AG20443 (cell line): ENCODE measurements at regions not wholly inside any gene's neighbourhood (a gene's known extent, or its start where the extent isn't known, plus 50 kb on each side); places are given as distances from the start of the nearest gene placed in this dataset.
A peak's percentile ranks its signal among the peaks of the same experiment; 100 is the strongest.
"Not testable (repeated sequence)": the region's sequence is repeated elsewhere in the genome, so short reads cannot be mapped to it uniquely, and the experiment has no call there.

Source experiments
- DNase-seq: peaks from one replicate; pipeline ENCODE4 v3.0.0; 2012; ENCODE audit warnings: low spot score, mixed read lengths

DNA sequence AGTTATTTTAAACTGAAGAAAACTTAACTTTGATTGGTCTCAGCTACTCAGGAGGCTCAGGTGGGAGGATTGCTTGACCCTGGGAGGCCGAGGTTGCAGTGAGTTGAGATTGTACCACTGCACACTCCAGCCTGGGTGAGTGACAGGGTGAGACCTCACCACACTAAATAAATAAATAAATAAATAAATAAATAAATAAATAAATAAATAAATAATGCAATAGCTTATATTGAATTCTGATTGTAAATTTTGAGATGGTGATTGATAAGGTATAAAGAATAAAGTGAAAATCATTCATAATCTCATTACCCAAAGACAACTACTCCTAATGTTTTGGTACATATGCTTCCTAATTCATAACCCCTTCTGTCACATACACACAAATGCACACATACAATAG, 58.1 kb downstream of the TUBA3C start:
- DNase-seq: no peak

DNA sequence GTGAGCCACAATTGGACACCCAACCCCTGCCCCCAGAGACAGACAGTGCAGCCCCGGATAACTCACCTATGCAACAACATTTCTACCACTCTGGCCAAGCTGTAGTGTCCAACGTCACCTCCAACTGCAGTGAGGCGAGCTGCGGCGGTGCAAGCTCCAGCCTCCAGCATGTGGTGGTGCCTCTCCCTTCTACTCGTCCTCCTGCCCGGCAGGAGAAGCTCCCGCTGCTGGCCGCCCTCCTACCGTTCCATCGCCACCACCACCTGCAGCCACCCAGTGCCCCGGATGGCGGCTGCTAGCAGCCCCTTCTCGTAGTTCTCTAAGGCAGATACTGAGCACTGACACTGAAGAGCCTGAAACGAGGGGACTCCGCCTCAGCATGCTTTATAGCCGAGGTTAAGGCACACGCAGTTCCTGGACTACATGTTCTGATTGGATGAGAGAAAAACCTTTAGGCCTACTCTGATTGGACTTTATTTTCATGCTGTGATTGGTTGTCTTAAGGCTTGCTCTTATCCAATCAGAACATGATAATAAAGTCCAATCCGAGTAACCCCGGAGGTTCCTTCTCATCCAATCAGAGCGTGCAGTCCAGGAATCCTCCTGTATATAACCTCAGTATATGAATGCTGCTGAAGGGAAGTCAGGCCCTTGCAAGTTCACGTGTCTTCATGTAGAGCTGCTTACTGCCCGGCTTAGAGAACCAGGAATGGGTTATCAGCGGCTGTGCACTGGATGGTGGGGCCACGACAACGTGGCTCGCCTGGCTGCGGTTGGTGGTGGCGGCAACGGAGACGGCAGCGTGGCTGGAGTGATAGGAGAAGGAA, 63.5 kb downstream of the TUBA3C start:
- no peak for DNase-seq

DNA sequence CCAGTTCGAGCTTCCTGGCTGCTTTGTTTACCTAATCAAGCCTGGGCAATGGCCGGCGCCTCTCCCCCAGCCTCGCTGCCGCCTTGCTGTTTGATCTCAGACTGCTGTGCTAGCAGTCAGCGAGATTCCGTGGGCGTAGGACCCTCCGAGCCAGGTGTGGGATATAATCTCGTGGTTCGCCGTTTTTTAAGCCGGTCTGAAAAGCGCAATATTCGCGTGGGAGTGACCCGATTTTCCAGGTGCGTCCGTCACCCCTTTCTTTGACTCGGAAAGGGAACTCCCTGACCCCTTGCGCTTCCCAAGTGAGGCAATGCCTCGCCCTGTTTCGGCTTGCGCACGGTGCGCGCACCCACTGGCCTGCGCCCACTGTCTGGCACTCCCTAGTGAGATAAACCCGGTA, 72.4 kb downstream of the TUBA3C start:
- DNase-seq: not testable (repeated sequence)

DNA sequence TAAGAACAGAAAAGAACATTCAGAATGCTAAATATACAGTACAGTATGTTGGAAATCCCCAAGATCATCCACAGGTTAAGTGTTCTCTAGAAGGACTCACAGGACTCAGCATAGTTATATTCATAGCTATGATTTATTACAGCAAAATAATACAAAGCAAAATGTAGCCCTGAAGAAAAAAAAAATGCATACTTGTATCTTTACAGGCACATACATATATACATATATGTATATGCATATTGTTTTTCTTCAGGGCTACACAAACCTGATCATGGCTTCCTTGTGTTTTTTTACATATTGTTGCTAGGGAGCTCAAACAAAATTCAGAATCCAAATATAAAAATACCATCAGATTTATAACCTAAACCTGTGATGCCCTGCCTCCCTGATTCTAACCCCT, 78.5 kb downstream of the TUBA3C start:
- no peak for DNase-seq

DNA sequence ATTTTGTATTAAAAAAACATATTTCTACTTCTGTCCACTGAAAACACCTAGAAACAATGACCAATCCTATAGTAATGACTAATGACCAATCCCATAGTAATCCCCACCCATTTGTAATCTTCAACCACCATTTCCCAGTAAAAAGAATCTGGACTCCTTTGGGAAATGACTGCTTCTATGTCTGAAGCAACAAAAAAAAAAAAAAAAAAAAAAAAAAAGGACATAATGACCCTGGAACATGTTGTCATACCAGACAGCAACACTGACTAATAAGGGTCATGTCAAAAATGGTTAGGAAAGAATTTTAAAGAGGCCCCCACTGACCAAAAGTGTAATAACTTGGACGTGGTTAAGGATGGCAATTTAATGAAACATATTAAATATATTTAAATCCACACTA, 88.3 kb downstream of the TUBA3C start:
- no peak for DNase-seq

DNA sequence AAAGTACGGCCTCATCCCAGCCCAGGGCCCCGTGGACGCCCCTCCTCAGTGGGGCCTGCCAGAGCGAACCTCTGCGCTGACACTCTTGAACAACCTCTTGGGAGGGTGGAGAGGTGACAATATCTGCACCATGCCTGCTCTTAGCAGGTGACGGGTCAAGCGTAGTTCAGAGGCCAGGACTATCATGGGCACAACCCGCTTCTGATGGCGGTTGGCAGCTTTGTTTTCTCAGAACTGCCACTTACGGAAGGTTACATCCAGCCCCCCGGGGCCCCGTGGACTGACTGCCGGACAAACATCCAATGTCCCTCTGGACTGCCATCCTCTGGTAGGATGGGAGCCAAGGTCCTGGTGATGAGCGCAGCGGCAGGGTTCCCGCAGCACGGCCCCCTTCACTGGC, 91.1 kb downstream of the TUBA3C start:
- no peak for DNase-seq

DNA sequence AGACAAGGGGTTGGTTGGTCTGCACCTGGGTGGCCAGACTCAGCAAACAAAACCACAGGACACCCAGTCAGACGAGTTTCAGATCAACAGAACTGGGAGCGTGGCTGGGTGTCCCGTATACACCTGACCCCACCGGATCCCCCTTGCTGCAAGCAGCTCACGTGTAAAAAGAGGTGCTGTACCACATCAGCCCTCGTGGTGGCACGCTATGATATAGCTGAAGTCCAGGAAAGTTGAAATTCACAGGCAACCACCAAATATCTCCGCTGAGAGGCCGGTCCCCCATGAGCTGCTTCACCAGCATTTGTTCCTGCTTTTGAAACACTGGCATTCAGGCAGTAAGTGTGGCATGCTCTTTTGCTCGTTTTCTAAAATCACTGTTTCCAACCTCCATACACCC, 92.3 kb downstream of the TUBA3C start:
- DNase-seq: no peak

DNA sequence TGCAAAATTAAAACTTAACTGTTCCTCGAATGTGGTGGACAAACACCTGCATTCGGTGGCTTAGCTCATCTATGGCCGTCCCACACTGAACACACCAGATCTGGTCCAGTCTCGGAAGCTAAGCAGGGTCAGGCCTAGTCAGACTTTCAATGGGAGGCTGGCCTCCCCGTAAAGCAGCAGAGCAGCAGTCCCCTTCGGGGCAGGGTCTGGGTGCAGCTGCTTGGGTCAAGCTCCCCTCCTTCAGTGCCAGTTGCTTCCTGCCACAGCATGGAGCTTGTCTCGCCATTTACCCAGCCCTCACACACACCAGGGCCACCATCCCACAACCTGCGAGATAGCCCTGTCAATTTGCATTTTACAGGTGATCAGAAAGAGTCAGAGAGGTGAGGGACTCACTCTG, 93.2 kb downstream of the TUBA3C start:
- DNase-seq: no peak

DNA sequence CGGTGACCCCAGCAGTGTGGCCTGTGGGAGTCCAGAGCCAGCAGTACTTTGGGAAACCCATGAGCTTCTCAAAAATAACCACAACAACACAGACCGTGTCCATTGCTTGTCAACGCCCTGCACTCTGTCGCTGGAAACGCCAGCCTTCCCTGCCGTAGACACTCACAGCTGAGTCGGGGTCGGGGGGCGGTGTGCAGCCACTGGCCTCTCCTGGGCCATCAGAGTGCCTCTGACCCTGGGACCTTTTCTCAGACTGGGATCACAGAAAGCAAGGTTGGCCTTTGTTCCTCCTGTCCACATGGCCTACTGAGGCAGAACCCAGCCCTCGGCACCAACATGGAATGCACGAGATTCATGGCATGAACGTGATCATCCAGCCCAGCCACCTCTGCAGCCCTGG, 95.7 kb downstream of the TUBA3C start:
- DNase-seq: no peak

DNA sequence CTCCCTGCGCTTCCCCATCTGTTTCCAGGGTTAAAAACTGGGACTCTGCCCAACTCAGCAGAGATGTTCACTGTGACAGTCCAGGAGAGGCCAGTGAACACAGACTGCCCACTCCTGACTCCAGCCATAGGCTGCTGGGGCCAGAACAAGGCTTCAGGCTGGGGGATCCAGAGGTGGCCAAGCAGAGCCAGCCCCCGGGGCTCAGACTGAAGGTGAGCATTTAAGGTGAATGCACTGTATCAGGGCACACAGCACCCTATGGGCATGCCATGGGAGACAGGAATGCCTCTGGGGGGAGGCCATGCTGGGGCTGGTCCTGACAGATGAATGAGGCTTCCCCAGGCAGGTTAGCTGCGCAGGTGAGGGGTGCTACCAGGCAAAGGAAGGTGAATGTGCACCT, 96.4 kb downstream of the TUBA3C start:
- DNase-seq: no peak

DNA sequence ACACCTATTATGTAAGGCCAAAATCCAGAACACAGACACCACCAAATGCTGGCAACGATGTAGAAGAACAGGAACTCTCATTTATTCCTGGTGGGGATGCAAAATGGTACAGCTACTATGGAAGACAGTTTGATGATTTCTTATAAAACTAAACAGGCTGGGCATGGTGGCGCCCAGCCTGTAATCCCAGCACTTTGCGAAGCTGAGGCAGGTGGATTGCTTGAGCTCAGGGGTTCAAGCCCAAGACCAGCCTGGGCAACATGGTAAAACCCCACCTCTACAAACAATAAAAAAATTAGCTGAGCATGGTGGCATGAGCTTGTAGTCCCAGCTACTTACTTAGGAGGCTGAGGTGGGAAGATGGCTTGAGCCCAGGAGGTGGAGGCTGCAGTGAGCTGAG, 98.3 kb downstream of the TUBA3C start:
- no peak for DNase-seq

DNA sequence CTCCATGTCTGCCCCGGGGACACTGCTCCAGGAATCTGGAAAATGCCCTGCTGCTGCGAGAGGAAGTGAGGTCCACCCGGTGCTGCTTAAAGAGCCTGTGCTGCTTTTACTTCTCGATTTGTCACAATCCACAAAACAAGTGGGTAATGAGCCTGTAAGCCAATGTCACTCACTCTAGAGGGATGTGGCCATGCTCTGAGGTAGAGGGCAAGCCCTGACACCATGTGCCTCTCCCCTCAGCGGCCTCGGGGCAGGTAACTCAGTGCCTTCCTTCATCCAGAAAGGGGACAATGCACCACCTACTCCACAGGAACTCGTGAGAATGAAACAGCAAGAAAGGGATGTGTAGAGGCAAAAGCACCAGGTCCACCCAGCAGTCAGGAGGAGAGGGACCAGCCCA, 106.2 kb downstream of the TUBA3C start:
- DNase-seq: no peak

DNA sequence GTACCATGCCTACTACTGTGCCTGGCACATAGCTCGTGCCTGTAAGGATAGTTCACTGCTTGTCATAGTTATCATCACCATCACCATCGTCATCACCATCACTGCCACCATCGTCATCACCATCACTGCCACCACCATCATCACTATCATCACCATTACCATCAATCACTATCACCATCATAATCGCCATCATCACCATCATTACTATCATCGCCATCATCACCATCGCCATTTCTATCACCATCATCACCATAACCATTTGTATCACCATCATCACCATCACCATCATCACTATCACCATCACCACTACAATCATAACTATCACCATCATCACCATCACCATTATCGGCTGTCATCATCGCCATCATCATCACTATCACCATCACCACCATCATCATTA, 107.1 kb downstream of the TUBA3C start:
- no peak for DNase-seq

DNA sequence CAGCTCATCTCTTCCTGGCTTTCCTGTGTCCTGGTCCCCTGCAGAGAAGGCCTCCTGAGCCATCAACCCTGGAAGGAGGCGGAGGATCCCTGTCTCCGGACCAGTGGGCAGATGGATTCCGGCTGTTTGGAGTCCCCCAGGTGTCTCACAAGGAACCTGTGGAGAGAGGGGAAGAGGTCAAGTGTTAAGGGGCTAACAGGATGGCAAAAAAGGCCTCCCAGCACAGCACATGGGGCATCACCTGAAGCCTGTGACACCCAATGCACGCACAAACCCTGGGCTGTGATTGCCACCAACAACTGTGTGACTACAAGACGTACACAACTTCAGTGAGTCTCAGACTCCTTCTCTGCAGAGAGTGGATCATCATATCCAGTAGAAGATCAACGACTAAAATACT, 107.5 kb downstream of the TUBA3C start:
- not testable (repeated sequence) for DNase-seq

DNA sequence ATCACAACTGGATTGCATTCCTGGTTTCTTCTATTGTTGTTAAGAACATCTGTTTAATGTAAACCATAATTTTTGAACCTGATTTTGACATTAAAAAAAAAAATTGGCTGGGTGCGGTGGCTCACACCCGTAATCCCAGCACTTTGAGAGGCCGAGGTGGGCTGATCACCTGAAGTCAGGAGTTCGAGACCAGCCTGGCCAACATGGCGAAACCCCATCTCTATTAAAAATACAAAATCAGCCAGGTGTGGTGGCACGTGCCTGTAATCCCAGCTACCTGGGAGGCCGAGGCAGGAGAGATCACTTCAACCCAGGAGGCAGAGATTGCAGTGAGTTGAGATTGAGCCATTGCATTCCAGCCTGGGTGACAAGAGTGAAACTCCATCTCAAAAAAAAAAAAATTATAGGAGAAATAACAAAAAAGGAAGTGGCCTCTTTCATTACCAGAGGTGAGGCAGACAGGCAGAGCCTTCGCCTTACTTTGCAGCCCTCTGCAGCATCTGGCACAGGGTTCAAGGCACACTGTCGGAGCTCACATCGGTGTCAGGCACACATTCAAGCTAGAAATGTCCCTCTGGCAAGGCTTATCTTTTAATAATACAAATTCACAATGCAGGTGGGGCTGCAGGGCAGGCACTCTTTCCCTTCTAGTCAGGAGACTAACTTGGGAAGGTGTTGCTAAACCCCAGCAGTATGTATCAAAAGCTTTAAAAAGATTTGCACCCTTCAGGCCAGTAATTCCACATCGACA, 108.5 kb downstream of the TUBA3C start:
- not testable (repeated sequence) for DNase-seq

DNA sequence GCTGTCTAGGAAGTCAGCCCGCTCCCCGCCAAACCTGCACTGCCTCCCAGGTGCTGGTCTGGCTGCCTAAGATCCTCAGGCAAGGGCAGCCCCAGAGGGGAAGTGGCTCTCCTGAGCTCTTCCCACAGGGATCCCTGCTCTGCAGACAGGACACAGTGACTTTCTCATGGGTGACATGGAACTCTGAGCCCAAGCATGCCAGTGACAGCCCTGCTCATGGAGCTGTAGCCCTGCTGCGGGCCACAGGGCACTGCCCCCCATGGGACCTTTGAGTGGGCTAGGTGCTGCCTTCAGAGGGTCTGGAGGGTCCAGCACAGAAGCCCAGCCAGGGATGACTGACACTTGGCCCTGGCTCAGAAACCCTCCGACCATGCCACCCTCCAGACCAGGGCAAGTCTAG, 109.1 kb downstream of the TUBA3C start:
- no peak for DNase-seq

DNA sequence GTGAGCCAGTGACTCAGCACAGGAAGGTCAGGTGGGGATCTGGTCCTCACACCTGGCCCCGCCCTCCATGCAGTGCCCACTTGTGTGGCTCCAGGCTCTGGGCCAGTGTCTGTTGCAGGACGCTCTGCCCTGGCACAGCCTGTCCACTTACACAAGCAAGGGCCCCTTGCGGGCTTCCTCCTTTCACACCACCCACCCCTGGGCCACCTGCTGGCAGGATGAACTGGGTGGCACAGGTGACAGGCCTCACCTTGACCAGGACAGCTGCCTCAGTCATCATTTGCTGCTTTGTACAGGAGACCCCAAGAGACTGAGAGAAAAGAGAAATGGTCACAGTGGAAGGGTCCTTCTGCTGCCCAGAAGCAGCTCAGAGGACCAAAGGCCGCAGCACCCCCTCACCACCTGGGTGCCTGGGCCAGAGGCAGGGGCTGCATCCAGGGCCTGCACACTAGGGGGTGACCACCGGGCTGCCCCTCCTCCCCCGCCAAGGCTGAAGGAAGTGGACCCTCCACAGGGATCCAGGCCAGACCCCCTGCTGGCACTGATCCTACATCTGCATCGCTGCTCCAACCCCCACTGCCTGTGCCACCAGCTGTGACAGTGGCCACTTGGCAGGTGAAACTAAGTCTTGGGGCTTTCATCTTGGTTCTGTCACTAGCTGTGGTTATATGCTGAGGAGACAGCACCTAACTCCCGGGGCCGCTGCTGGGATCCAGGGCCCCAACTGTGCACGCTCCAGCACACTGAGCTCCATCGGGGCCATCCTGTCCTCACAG, 110.3 kb downstream of the TUBA3C start:
- peak; percentile 3 for DNase-seq

DNA sequence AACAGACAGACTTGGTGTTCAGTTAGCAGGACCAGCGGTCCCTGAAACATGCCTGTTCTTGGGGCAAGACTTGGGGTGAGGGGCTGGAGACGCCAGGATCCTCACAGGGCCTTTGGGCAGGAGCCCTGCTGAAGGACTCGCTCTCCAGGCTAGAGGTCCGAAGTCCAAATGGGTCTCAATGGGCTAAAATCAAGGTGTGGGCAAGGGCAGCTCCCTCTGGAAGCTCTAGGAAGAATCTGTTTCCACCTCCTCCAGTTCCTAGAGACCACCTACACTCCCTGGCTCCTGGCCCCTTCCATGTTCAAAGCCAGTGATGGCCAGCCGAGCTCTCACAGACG, 111.3 kb downstream of the TUBA3C start:
- DNase-seq: no peak

DNA sequence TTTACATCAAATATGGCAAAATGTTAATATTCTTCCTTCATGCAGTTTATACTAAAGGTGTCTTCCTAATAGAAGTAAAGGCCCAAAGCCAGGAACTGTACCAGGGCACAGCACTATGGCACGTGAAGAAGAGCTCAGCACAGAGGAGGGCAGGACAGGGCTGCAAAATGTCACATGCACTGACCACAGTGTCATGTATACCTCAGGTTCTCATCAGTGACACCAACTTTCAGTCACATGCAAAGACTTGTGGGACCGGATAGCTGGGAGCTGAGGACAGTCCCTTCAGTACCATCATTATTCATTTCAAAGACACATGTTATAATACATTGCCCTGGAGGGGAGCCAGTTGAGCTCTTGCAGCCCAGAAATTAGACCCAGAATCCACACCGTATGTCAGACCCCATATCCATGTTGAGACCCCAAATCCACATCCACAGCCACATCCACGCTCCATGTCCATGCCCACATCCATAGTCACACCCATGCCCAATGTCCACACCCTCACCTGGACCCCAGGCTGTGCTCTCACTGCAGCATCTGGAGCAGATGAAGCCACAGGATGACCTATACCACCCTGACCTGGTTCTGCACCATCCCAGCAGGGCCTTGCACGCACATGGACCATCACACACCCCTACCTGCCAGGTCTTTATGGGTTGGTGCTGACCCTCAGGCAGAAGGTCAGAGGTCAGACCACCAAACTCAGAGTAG, 111.8 kb downstream of the TUBA3C start:
- DNase-seq: peak; percentile 2

DNA sequence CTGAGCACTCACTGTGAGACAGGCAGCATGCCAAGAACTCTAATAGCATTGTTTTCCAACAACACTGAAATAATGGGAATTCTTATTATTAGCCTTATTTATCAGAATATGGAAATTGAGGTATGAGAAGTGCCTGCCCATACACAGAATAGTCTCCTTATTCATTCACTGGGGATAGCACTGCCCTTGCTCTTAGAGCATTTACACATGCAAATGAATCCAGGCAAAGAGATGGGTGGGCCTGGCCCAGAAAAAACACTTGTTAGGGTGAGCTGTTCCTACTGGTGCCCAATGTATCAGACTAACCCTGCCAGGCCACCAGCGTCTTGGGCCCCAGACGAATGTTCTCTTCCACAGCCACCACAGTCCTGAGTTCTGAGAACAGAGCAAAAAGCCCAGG, 112.9 kb downstream of the TUBA3C start:
- DNase-seq: peak; percentile 3

DNA sequence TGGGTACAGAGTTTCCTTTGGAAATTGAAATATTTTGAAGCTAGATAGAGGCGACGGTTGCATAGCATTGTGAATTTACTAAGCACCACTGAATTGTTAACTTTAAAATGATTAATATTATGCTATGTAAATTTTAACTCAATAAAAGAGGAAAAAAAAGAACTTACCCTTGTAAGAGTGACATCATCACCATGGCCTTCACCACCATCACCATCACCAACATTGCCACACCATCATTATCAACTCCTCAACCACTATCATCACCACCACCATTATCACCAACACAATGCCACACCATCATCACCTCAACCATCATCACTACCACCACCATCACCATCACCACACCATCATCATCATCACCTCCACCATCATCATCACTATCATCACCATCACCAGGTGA, 113.9 kb downstream of the TUBA3C start:
- no peak for DNase-seq

DNA sequence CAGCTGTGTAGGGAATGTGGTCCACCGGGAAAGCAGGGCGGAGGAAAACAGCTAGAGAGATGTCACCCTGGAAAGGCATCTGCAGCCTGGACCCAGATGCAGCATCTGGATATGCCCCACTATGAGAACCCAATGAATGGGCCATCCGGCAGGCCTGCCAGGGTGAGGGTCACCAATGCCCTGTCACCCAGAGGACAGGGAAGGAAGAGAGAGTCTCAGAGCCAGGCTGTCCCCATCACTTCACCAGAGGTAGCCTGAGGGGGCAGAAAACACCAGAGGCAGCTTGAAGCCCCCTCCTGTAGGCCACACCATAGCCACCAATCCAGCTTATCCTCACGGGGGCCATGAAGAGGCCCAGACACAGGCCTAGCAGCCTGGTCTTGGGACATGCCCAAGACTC, 118.8 kb downstream of the TUBA3C start:
- DNase-seq: no peak
